ENCODE measurements at regions not wholly inside any gene's neighbourhood (a gene's known extent, or its start where the extent isn't known, plus 50 kb on each side); places are given as distances from the start of the nearest gene placed in this dataset.

- DNase-seq (no peak), ATAC-seq (no peak)
- intact Hi-C loops (cut with DNase I): no loop called here
Observed at GRCh38 chr7:132635127-132635526, 58.9 kb upstream of the PLXNA4 start.

GRCh38 chr7:132630834-132631233, 54.6 kb upstream of the PLXNA4 start:
- DNase-seq: no peak
- ATAC-seq: no peak
- intact Hi-C loops (cut with DNase I): no loop called here
